ENCODE measurements at regions not wholly inside any gene's neighbourhood (a gene's known extent, or its start where the extent isn't known, plus 50 kb on each side); places are given as distances from the start of the nearest gene placed in this dataset.
A peak's percentile ranks its signal among the peaks of the same experiment; 100 is the strongest.

- Histone ChIP-seq H2AFZ (ENCODE audit: low read length) (no peak overlapping the region), H3K27me3 (ENCODE audit: control insufficient read depth in 1 of 2, insufficient read depth in 2 of 2, low read length in 2 of 2) (peaks cover 0 to 1% of the 10 kb centered on the region in 2 experiments; a peak in 1 of 5 replicates), H3K27ac (ENCODE audit: extremely low read length, insufficient read depth, low read length) (no peak overlapping the region), H3K79me2 (ENCODE audit: insufficient read depth, low read length) (no peaks in the 10 kb centered on the region), H3K36me3 (replicated peaks in 1 of 2; ENCODE audit: control insufficient read depth in 1 of 2, insufficient read depth in 2 of 2, low read length in 2 of 2) (no peaks in the 10 kb centered on the region), H3K4me3 (replicated peaks in 1 of 3; ENCODE audit: insufficient read depth in 1 of 3, low read depth in 2 of 3, low read length in 3 of 3) (no peak overlapping the region), H3K9me3 (ENCODE audit: low read length) (no peaks in the 10 kb centered on the region), H3K4me1 (ENCODE audit: insufficient read depth, low read length) (no peaks in the 10 kb centered on the region), H3K9ac (ENCODE audit: insufficient read depth, low read depth, low read length) (no peak overlapping the region), H4K20me1 (ENCODE audit: insufficient read depth, low read length) (no peaks in the 10 kb centered on the region), H3K4me2 (ENCODE audit: low read depth, low read length) (no peak overlapping the region)
- intact Hi-C loops (cut with micrococcal nuclease; ENCODE audit: unreplicated experiment) = loop anchor here (5.0 kb wide), 3 partner anchors 130 to 300 kb away; no protein-coding TSS in a partner anchor
- DNase-seq (ENCODE audit: low spot score) = no peak
- FAIRE-seq = no peak
- WGBS (ENCODE audit: low lambda C conversion rate) = 4% methylated on average over 6 of the region's 6 CpGs
- no peak for TF ChIP-seq ZNF724P (CRISPR knock-in tag; IDR thresholded peaks at IDR 0.05; ENCODE audit: borderline replicate concordance)
- POLR2A ChIA-PET = no interaction called here
- no TSS peak for BruUV-seq (replicated peaks)
- ATAC-seq = no peak
- CTCF ChIA-PET (ENCODE audit: low intra/inter-chr PET ratio, low total read pairs) = interaction anchor here (1.0 kb wide), 1 partner anchor 103 kb away, joined by 3 read pairs; no protein-coding TSS in a partner anchor
- in situ Hi-C loops (cut with HindIII; ENCODE audit: extremely low pct_ligation_motif_present, low pct_unique_long_range_greater_than_20kb) = loop anchor here (5.0 to 10.0 kb wide), 2 partner anchors 120 to 322 kb away; no protein-coding TSS in a partner anchor
These were observed 156.2 kb downstream of the POLR2M start for GRCh38 chr15:57862761-57863160.

GRCh38 chr15:57865294-57865693, 158.8 kb downstream of the POLR2M start:
- no peaks in the 10 kb centered on the region for H3K79me2 ChIP-seq (ENCODE audit: insufficient read depth, low read length)
- H4K20me1 ChIP-seq (ENCODE audit: insufficient read depth, low read length) = no peaks in the 10 kb centered on the region
- CTCF ChIA-PET (ENCODE audit: low intra/inter-chr PET ratio, low total read pairs) = interaction anchor here (2.0 kb wide), 1 partner anchor 356 kb away, joined by 8 read pairs; no protein-coding TSS in a partner anchor
- WGBS (ENCODE audit: low lambda C conversion rate) = 30% methylated on average over 3 of the region's 3 CpGs
- H3K9me3 ChIP-seq (ENCODE audit: low read length) = no peaks in the 10 kb centered on the region
- no peak overlapping the region for H2AFZ ChIP-seq (ENCODE audit: low read length)
- POLR2A ChIA-PET = no interaction called here
- intact Hi-C loops (cut with micrococcal nuclease; ENCODE audit: unreplicated experiment) = no loop called here
- H3K27ac ChIP-seq (ENCODE audit: extremely low read length, insufficient read depth, low read length) = no peak overlapping the region
- DNase-seq (ENCODE audit: low spot score) = no peak
- H3K9ac ChIP-seq (ENCODE audit: insufficient read depth, low read depth, low read length) = no peak overlapping the region
- H3K4me3 ChIP-seq (replicated peaks in 1 of 3; ENCODE audit: insufficient read depth in 1 of 3, low read depth in 2 of 3, low read length in 3 of 3) = no peak overlapping the region
- in situ Hi-C loops (cut with HindIII; ENCODE audit: extremely low pct_ligation_motif_present, low pct_unique_long_range_greater_than_20kb) = loop anchor here (5.0 to 10.0 kb wide), 2 partner anchors 202 to 320 kb away; partner anchors contain the start of gene ALDH1A2
- ATAC-seq = no peak
- no peaks in the 10 kb centered on the region for H3K4me1 ChIP-seq (ENCODE audit: insufficient read depth, low read length)
- BruUV-seq (replicated peaks) = no TSS peak
- H3K4me2 ChIP-seq (ENCODE audit: low read depth, low read length) = no peak overlapping the region
- no peak for FAIRE-seq
- H3K27me3 ChIP-seq (ENCODE audit: control insufficient read depth in 1 of 2, insufficient read depth in 2 of 2, low read length in 2 of 2) = peaks cover 0 to 1% of the 10 kb centered on the region in 2 experiments; a peak in 1 of 5 replicates
- H3K36me3 ChIP-seq (replicated peaks in 1 of 2; ENCODE audit: control insufficient read depth in 1 of 2, insufficient read depth in 2 of 2, low read length in 2 of 2) = no peaks in the 10 kb centered on the region
- TF ChIP-seq STAG1 (CRISPR knock-in tag; IDR thresholded peaks at IDR 0.05) (0 out of 2 replicates have a peak, but pooled peaks have one; percentile 12), HOXD1 (CRISPR knock-in tag; IDR thresholded peaks at IDR 0.05) (no peak), ZNF652 (CRISPR knock-in tag; IDR thresholded peaks at IDR 0.05; ENCODE audit: borderline replicate concordance, low read depth) (no peak), PBX3 (CRISPR knock-in tag; IDR thresholded peaks at IDR 0.05; ENCODE audit: borderline replicate concordance) (no peak), DNMT1 (CRISPR knock-in tag; IDR thresholded peaks at IDR 0.05) (no peak), KIAA2018 (CRISPR knock-in tag; IDR thresholded peaks at IDR 0.05; ENCODE audit: borderline replicate concordance) (no peak), ZFAT (CRISPR knock-in tag; conservative IDR thresholded peaks at IDR 0.05) (no peak)

Measured in HepG2 (cell line).